ENCODE measurements at regions not wholly inside any gene's neighbourhood (a gene's known extent, or its start where the extent isn't known, plus 50 kb on each side); places are given as distances from the start of the nearest gene placed in this dataset.
"Not testable (repeated sequence)": the region's sequence is repeated elsewhere in the genome, so short reads cannot be mapped to it uniquely, and the experiment has no call there.

DNA sequence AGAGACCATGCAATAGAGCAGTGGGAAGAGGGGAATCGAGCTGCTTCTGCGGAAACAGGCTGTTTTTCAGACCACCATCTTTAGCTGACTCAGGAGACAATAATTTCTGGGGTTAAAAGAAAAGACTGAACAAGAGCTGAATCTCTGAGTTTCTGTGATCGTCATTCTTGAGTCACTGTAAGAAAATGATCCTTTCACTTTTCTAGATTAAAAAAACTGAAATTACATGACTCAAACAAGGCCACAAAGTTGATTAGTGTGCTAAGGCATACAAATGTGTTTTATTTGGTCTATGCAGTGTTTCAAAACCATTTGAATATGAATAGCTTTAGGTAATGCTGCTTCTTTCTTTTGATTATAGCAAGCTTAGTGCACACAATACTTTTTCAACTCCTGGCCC, 194.4 kb upstream of the RPL34 start:
- DNase-seq (ENCODE audit: extremely low read depth, low read depth), result peak; percentile 7
- TF ChIP-seq, protein P1, sequence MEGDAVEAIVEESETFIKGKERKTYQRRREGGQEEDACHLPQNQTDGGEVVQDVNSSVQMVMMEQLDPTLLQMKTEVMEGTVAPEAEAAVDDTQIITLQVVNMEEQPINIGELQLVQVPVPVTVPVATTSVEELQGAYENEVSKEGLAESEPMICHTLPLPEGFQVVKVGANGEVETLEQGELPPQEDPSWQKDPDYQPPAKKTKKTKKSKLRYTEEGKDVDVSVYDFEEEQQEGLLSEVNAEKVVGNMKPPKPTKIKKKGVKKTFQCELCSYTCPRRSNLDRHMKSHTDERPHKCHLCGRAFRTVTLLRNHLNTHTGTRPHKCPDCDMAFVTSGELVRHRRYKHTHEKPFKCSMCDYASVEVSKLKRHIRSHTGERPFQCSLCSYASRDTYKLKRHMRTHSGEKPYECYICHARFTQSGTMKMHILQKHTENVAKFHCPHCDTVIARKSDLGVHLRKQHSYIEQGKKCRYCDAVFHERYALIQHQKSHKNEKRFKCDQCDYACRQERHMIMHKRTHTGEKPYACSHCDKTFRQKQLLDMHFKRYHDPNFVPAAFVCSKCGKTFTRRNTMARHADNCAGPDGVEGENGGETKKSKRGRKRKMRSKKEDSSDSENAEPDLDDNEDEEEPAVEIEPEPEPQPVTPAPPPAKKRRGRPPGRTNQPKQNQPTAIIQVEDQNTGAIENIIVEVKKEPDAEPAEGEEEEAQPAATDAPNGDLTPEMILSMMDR (IDR thresholded peaks at IDR 0.05; ENCODE audit: low read depth, low read length, missing control alignments), result no peak

DNA sequence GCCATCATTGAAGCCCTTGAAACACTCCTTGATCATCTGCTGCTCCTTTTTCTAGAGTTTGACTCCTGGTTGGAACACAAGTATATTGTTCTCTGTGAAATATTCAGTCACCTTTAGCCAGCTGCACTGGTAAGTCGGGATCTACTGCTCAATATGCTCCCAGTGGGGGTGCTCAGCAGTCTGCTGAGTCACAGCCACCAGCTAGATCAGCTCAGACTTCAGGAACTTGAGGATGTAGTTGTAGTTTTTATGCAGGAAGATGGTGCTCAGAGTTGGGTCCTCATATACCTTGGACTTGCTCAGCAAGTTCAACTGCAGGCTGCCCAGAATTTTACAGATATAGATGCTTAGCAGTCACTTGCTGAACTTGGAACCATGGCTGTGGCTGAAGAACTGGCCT, 202.5 kb upstream of the RPL34 start:
- DNase-seq (ENCODE audit: extremely low read depth, low read depth), result no peak
- no peak overlapping the region for H3K4me3 ChIP-seq (replicated peaks; ENCODE audit: low read depth, low read length)
- TF ChIP-seq, protein P1 (IDR thresholded peaks at IDR 0.05; ENCODE audit: low read depth, low read length, missing control alignments), result no peak

More for the DNA sequence above, 194.4 kb upstream of the RPL34 start:
- no peak overlapping the region for H3K4me3 ChIP-seq (replicated peaks; ENCODE audit: low read depth, low read length)

DNA sequence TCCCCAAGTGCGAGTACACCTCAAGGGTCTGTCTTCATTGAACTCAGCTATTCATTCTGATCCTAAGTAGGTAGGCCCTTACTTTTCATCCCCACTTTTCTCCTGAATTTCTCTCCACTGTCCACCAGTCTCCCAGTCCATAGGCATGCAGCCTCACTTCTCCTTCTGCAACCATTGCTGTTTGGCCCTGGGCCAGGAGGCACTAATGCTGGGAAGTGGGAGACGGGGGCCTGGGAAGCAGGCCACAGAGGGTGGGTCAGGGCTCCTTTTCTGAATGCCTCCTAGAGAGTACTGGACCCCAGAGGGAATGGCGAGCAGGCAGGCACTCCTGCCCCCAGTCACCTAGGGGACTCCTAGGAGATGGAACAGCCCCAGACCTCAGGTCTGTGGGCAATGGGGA, 203.5 kb upstream of the RPL34 start:
- TF ChIP-seq, protein P1 (IDR thresholded peaks at IDR 0.05; ENCODE audit: low read depth, low read length, missing control alignments), result no peak

DNA sequence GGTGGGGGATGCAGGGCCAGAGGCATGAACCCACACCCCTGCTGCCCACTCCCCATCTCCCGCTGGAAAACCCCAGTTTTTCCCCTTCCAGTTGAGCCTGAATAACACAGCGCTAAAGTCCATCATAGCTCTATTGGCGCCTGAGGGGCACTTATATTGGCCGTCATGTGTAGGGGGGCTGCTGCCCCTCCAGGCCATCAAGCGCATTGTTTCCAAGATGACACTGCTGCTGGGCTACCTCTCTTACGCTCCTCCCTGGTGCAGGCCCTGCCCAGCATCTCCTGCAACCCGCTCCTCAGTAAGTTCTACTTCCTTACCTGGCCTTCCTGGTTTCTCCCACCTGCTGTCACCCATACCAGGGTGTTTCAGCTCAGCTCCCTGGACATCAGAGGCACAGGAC, 205.0 kb upstream of the RPL34 start:
- no peak overlapping the region for H3K4me3 ChIP-seq (replicated peaks; ENCODE audit: low read depth, low read length)
- no peak for DNase-seq (ENCODE audit: extremely low read depth, low read depth)
- TF ChIP-seq, protein P1 (IDR thresholded peaks at IDR 0.05; ENCODE audit: low read depth, low read length, missing control alignments), result no peak

More for the DNA sequence above, 203.5 kb upstream of the RPL34 start:
- H3K4me3 ChIP-seq (replicated peaks; ENCODE audit: low read depth, low read length), result no peak overlapping the region
- DNase-seq (ENCODE audit: extremely low read depth, low read depth), result no peak

DNA sequence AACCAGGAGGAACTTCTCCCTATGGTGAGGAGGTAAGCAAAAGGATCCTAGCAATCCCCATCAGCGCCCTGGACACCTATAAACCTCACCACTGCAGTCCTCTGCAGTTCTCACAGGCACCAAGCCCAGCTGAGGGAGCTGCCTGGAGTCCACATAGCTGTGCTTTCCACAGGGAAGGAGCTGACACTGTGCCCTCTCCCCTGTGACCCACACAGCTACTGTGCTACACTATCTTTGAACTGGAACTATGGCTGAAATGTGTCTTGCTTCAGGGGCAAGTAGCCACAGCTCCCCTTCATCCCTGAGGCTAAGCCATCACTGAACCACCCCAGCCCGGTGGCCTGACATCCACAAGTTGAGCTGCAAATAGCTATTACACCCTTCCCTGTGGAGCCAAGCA, 208.5 kb upstream of the RPL34 start:
- TF ChIP-seq, protein P1 (IDR thresholded peaks at IDR 0.05; ENCODE audit: low read depth, low read length, missing control alignments), result no peak
- no peak for DNase-seq (ENCODE audit: extremely low read depth, low read depth)
- H3K4me3 ChIP-seq (replicated peaks; ENCODE audit: low read depth, low read length), result no peak overlapping the region

DNA sequence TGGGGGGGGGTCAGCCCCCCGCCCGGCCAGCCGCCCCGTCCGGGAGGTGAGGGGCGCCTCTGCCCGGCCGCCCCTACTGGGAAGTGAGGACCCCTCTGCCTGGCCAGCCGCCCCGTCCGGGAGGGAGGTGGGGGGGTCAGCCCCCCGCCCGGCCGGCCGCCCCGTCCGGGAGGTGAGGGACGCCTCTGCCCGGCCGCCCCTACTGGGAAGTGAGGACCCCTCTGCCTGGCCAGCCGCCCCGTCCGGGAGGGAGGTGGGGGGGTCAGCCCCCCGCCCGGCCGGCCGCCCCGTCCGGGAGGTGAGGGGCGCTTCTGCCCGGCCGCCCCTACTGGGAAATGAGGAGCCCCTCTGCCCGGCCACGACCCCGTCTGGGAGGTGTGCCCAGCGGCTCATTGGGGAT, 210.7 kb upstream of the RPL34 start:
- DNase-seq (ENCODE audit: extremely low read depth, low read depth); H3K4me3 ChIP-seq (replicated peaks; ENCODE audit: low read depth, low read length): not testable (repeated sequence)

DNA sequence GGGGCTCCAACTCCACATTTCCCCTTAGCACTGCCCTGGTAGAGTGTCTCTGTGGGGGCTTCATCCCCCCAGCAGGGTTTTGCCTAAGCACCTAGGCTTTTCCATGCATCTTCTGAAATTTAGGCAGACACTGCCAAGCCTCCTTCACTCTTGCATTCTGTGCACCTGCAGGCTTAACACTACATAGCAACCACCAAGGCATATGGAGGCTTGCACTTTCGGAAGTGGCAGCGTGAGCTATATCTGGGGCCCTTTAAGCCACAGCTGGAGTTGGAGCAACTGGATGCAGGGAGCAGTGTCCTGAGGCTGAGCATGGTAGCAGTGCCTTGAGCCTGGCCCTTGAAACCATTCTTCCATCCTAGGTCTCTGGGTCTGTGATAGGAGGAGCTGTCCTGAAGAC, 214.8 kb upstream of the RPL34 start:
- no peak for DNase-seq (ENCODE audit: extremely low read depth, low read depth)
- TF ChIP-seq, protein P1 (IDR thresholded peaks at IDR 0.05; ENCODE audit: low read depth, low read length, missing control alignments), result no peak
- no peak overlapping the region for H3K4me3 ChIP-seq (replicated peaks; ENCODE audit: low read depth, low read length)
